ENCODE measurements at regions not wholly inside any gene's neighbourhood (a gene's known extent, or its start where the extent isn't known, plus 50 kb on each side); places are given as distances from the start of the nearest gene placed in this dataset.

GRCh38 chr4:107147873-107148272, 111.8 kb upstream of the DKK2 start:
- no peak for TF ChIP-seq CTCF (IDR thresholded peaks at IDR 0.05; ENCODE audit: low read depth, low read length, poor library complexity, severe bottlenecking)
- TF ChIP-seq EZH2phosphoT487 (IDR thresholded peaks at IDR 0.05; ENCODE audit: borderline replicate concordance, low read length) = no peak

Data from DOHH2 (cell line).